ENCODE measurements at regions not wholly inside any gene's neighbourhood (a gene's known extent, or its start where the extent isn't known, plus 50 kb on each side); places are given as distances from the start of the nearest gene placed in this dataset.

DNA sequence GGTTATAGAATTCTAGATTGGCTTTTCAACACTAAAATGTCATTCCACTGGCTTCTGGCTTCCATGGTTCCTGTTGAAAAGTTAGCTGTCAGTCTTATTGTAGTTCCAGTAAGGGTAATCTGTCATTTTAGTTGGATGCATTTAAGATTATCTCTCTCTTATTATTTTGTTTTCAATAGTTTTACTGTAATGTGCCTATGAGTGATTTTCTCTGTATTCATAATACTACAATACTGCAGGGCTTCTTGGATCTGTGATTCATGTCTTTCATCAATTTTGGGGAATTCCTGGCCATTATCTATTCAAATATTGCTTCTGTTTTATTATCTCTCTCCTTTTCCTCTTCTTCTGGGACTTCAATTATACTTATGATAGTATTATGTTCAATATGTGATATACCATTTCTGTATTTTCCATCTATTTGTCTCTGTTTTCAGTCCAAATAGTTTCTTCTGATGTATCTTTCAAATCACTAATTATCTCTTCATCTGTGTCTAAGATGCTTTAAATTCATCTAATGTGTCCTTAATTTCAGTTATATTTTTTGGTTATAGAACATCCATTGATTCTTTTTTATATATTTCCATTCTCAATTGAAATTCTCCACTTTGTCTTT is 101.5 kb downstream of the KCTD15 start:
- no peak for DNase-seq

DNA sequence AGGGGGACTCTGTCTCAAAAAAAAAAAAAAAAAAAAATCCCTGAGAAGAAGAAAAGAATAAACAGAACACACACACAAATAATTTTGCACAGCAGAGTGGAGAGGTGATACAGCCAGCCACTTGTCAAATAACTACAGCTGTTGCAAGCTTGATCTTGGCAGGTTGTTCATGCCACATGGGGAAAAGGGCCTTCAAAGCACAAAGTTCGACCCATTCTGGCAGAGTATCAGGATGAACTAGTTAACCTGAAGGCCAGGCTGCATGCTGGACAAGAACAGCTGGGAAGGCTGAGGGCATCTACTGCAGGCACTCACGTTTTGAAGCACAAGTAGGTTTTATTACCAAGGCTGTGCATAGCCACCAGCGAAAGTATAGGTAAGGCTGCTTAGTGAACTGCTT is 104.1 kb downstream of the KCTD15 start:
- no peak for DNase-seq

DNA sequence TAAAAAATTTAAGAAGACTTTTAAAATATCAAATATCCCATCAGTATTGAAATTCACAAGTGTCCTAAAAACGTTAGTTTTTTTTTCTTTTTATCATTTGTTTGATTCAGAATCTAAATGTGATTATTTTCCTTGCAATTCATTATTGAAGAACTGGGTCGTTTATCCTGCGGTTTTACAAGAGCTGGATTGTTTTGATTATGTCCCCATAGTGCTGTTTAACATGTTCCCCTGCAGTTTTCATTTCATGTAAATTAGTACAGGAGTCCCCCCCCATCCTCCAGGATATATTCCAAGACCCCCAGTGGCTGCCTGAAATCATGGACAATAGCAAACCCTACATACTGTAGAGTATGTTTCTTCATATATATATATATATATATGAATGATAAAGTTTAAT is 105.7 kb downstream of the KCTD15 start:
- DNase-seq, result no peak

DNA sequence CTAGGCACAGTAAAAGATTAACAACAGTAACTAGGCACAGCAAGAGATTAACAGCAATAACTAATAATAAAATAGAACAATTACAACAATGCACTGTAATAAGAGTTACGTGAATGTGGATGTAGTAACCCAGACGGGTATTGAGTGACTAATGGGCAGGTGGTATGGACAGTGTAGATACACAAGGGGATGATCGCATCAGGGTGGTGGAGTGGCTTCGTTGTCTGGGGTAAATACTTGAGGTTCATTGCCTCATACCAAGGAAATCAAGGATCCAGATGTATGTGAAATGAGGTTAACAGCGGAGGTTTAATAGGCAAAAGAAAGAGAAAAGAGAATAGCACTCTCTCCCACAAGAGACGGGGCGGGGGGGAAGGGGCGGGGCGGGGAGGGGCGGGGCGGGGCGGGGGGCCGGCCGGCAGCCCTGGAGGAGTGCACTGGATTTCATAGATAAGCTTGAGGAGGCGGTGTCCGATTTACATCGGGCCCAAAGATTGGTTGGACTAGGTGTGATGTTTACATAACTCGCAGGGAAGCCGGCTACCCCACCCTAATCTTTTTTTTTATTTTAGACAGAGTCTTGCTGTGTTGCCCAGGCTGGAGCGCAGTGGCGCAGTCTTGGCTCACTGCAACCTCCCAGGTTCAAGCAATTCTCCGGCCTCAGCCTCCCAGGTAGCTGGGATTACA is 106.3 kb downstream of the KCTD15 start:
- no peak for DNase-seq

DNA sequence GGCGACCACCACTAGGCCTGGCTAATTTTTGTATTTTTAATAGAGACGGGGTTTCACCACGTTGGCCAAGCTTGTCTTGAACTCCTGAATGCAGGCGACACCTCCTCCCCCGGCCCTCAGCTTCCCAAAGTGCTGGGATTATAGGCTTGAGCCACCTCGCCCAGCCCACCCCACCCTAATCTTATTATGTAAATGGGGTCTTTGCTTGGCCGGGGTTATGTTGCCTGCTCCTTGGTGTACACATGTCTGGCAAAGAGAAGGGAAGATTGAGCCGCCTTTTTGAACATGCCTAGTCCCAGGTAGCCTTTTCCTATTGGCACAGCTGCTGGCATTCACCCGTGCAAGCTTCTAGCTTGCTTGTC is 106.8 kb downstream of the KCTD15 start:
- no peak for DNase-seq

DNA sequence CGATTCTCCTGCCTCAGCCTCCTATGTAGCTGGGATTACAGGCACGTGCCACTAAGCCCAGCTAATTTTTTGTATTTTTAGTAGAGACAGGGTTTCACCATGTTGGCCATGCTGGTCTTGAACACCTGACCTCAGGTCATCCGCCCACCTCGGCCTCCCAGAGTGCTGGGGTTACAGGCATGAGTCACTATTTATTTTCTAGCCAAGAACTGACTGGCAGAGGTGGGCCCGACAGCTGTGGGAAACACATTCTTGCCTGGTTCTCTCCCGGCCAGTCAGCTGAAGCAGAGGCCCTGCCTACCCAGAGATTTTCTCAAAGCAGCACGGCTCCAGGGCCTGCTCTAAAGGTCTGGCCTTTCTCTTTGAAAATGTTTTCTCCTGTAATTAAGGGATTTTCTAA is 108.0 kb downstream of the KCTD15 start:
- DNase-seq, result no peak

DNA sequence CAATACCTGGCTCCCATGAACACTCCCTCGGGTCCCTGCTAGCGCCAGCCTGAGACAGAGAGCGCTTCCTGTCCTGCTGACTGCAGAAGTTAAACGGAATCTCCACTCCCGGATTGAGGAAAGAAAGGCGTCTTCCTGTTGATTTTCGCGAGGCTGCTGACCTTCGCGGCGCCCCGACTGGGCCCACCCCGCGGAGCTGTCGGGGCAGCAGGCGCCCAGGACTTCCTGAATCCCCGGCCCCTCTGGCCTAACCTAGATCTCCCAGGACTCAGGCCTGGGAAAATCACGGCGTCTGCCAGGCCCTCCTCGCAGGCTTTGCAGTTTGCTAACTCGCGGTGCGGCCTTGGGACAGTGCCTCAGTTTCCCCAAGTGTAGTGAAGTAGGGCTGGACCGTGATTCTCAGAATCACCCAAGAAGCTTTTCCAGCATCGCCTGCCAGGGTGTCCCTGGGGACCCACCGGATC is 108.8 kb downstream of the KCTD15 start:
- DNase-seq, result peak in 1 of 2 donors; percentile 23

DNA sequence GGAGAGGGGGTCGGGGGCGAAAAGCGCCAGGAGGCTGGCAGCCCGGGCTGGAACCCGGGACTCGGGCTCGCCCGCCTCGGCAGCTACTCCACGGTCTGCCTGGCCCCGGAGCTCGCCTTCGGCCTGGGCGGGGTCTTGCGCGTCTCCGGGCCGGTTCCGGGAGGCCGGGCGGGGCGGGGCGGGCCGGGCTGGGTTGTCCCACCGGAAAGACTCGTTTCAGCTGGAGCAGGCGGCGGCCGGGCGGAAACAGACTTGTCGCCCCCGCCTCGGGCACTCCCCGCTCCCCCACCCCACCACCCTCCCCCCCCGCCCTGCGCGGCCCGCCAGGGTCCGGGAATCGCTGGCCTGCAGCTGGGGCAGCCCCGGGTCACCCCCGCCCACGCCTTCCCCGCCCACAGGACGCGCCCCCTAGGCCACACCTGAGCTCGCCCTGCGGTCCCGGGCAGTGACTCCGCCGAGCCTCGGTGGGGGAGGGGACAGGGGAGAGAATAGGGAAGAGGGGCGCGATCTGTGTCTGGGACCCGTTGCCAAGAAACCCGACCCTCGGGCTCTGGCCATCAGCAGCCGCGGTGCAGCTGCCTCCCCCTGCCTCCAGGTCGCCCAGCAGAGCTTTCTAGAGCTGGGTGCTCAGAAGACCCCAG is 109.4 kb downstream of the KCTD15 start:
- peak in 1 of 2 donors; percentile 56 for DNase-seq

DNA sequence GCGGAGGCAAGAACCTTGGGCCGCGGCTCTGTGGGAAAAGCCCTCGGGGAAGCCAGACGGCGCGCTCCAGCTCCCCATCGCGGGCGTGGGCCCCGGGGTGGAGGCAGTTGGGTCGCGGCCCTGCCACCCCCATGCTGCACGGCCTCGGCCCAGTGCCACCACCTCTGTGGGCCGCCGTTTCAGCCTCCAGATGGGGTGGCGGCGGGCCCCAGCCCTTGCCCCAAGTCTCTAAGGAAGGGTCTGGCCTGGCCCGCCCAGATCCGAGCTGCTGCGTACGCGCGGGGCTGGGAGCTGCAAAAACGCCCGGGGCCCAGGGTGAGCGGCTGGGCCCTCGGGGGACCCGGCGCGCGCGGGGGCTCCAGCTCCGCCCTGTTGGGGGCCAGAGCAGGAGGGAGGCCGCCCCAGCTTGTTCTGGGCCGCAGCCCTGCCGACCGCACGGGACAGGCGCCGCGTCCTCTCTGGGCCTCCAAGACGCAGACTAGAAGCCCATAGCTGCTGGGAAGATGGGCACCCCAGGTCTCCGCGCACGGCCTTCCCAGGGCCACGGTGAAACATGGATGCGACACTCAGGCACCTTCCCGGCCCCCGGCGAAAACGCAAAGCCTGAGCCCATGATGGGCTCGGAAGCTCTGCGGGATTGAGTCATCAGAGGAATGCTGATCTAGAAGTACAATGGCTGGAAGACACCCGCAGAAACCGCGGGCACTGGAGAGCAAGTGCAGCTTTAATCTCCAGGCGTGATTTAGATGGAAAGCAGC is 110.1 kb downstream of the KCTD15 start:
- peak in 1 of 2 donors; percentile 10 for DNase-seq

DNA sequence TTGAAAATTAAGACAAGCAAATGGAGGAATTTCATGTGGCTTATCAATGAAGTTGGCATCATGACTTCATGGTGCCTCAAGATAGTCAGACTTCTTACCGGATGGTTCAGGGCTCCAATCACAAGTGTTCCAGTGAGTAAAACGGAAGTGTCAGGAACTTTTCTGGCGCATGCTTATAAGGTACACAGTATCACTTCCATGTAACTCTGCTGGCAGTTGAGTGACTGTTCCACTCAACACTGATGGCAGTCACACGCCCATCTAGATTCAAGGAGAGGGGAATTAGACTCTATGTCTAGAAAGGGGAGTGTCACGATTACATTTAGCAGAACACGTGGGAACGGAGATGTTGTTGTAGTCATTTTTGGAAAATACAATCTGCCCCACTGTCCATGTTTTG is 114.3 kb downstream of the KCTD15 start:
- no peak for DNase-seq

DNA sequence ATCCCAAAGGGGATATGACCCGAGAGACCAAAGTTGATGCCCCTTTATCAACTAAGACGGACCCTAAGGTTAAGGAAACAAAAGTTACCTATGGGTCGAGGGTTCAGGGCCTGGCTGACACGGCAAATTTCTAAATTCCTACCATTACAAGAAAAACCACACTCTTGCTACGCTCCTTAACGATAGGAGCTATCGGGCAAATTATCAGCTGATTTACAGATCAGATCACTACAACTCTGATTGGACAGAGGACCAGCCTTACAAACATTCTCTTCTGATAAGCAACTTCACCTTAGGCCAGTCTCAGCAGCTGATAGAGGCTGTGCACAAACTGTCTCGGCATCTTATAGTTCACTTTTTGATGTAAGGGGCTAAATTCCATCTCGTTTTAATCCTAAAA is 117.9 kb downstream of the KCTD15 start:
- DNase-seq, result no peak

DNA sequence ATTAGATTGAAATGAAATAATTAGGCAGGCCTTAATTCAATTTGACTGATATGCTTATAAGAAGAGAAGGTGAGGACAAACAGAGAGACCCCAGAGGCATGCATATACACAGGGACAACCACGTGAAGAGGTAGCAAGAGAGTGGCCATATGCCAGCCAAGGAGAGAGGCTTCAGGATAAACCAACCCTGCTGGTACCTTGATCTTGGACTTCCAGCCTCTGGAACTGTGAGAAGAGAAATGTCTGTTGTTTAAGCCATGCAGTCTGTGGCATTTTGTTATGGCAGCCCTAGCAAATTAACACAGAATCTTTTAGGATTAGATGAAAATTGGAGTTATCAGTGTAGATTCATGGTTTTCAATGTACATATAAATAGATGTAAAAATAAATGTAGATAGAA is 120.1 kb downstream of the KCTD15 start:
- DNase-seq, result no peak

DNA sequence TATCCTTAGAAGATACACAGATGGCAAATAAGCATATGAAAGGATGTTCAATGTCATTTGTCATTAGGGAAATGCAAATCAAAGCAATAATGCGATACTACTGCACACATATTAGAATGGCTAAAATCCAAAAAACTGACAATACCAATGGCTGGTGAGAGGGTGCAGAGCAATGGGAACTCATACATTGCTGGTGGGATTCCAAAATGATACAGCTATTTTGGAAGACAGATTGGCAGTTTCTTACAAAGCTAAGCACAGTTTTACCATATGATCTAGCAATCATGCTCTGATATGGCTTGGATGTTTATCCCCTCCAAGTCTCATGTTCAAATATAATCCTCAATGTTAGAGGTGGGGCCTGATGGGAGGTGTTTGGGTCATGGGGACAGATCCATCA is 122.6 kb downstream of the KCTD15 start:
- no peak for DNase-seq

DNA sequence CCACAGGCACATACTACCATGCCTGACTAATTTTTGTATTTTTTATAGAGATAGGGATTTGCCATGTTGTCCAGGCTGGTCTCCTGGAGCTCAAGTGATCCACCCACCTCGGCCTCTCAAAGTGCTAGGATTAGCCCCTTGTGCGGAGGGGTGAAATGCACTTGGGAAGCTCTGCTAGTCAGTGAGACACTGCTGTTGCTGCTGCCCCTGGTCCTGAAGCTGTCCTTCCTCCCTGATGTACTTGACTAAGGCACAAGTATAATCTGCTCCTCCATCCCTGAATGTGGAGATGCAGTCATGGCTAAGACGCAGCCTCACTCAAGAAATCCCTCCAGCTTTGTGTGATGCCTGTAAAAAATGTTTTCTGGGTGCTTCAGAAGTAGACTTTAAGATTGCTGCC is 124.5 kb downstream of the KCTD15 start:
- no peak for DNase-seq

DNA sequence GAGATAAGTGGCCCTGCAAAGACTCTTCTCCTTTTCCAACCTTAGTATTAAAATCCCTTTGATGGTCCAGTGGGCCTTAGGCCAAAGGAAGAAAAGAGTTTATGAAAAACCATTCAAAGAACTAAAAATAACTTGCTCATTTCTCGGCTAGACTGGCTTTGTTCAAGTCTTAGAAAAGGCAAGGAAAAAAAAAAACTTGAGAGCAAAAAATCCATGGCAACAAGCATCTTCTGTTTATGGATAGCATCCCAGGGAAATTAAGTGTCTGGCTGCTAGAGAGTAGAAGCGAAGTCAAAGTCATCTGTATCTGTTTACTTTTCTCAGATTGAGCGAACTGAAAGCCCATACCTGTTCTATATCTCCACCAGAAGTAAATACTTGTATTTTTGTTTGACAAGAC is 129.6 kb downstream of the KCTD15 start:
- DNase-seq, result no peak

DNA sequence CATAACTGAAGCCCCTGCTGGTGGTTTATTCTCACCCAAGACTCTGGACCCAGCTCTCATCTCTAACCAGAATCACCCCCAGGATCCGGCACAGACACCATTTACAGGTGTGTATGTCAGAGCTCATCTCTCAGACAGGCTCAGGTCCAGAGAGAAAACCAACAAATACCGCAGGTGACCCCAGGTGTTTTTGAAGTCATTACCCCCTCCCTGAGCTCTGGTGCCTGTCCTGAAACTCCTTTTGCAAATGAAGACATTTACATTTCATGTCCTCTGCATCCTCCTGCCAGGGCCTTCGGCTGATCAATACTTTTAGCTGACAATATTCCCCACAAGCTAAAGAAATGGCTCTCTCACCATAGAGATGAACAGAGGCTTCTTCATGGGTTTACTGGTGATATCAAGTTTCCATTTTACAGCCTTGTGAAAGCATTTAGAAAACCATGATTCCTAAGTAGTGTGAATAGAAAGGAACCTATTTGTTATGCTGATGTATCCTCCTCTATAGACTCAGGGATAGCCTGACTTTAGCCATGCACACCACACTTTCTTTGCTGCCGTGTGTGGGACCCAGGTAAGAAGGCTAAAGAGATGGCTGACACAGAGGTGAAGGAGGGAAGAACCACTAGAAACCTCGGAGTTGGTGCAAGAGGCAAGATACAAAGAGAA is 131.3 kb downstream of the KCTD15 start:
- DNase-seq, result no peak

DNA sequence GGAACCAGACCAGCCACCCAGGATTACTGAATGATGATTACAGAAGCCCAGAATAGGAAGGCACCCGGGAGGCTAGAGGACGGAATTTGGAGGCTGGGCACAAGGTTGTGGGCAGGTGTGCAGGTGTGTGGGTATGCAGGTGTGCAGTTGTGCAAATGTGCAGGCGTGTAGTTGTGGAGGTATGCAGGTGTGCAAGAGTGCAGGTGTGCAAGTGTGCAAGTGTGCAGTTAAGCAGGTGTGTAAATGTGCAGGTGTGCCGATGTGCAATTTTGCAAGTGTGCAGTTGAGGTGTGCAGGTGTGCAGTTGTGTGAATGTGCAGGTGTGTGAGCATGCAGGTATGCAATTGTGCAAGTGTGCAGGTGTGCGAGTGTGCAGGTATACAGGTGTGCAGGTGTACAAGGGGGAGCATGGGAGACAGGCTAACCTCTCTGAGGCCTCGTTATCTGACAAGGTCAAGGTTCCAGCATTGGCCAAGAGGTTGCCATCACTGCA is 131.8 kb downstream of the KCTD15 start:
- DNase-seq, result no peak

DNA sequence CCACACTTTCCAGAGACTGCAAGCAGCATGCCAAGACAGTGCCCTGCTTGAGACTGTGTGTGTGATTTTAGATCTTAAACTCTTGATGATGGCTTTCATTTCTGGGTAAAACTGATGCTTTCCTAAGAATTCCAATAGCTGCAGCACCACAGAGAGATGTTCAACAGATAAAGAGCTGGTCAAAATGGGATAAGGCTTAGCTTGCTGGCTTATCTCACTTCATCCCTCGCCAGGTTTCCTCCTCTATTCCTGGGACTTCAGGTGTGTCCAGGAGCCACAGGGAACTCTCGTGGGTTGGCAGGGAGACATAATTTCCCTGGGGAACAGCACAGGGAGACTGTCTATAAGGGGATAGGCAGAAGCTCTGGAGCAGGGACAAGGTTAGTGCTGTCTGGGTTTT is 137.3 kb downstream of the KCTD15 start:
- DNase-seq, result no peak

DNA sequence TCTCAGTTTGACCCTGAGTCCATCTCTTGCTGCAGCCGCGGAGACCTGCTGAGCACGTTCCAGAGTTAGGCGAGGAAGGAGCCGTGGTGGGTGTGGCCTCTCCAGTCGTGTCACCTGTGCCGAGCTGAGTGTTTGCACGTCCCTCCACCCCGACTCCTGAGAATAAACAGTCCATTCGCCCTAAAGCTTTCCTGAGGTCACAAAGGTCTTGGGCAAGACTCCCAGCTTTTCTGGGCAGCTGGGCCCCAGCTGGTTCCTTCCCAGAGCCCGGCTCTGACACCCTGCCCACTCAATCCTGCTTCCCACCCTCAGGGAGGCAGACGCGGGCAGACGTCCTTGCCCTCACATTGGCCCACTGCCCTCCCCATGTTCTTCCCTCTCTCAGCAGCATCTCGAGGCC is 142.2 kb downstream of the KCTD15 start:
- no peak for DNase-seq

DNA sequence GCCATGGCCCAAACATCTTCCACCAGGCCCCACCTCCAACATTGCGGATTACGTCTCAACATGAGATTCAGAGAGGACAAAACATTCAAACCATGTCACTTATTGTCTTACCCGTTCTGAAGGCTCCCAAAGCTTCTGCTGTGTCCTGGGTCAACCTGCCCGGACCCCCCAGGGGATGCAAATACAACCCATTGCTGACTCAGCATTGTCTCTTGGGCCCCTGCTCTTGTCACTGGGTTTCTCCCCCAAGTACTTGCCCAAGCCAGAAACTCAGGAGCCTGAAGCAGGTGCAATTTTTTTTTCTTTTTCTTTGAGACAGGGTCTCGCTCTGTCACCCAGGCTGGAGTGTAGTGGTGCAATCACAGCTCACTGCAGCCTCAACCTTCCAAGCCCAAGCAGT is 144.5 kb downstream of the KCTD15 start:
- no peak for DNase-seq

DNA sequence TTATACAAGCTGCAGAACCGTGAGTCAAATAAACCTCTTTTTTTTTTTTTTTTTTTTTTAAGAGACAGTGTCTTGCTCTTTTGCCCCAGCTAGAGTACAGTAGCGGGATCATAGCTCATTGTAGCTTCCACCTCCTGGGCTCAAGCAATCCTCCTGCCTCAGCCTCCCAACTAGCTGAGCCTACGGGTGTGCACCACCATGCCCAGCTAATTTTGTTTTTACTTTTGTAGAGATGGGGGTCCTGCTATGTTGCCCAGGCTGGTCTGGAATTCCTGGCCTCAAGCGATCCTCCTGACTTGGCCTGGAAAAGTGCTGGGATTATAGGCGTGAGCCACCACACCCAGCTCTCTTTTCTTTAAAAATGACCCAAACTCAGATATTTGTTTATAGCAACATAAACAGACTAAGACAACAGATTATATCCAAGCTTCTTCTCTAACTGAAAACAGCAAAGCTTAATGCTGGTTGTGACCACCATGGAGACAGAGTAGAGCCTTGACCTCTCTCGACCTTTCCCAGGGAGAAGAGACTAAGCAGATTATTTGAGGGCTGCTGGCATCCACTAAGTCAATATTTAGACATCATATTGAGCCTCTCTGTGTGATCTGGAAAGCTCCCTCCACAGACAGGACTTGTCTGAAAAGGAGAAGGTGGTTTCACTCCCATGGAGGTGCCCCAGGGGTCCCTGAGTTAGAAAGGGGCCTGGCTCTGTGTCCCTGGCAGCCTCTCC is 150.0 kb downstream of the KCTD15 start:
- no peak for DNase-seq

Data from right lung (tissue), 2 donors.